Trophoblast cell (in vitro differentiated cells and primary cell): ENCODE measurements at regions not wholly inside any gene's neighbourhood (a gene's known extent, or its start where the extent isn't known, plus 50 kb on each side); places are given as distances from the start of the nearest gene placed in this dataset.

Experiments used
- DNase-seq, 2 donors: peaks; one replicate each; pipeline ENCODE4 v3.0.0-alpha.2; 2016
- H2AFZ ChIP-seq: 2 replicates; pipeline ENCODE4 v1.6.1; 2013; ENCODE audit warnings: low read length, moderate library complexity, mild to moderate bottlenecking; ENCODE audit not compliant: insufficient read depth, poor library complexity
- H2AK5ac ChIP-seq: 2 replicates; pipeline ENCODE4 v1.6.1; 2013; ENCODE audit warnings: mild to moderate bottlenecking, low read length
- H2BK120ac ChIP-seq: 2 replicates; pipeline ENCODE4 v1.6.1; 2013; ENCODE audit warnings: low read length, mild to moderate bottlenecking, moderate library complexity; ENCODE audit not compliant: insufficient read depth, poor library complexity
- H2BK12ac ChIP-seq: 2 replicates; pipeline ENCODE4 v1.6.1; 2013; ENCODE audit warnings: mild to moderate bottlenecking, low read length, moderate library complexity
- H2BK5ac ChIP-seq: 2 replicates; pipeline ENCODE4 v1.6.1; 2013; ENCODE audit warnings: low read length, low read depth, moderate library complexity, mild to moderate bottlenecking; ENCODE audit not compliant: poor library complexity
- H3K14ac ChIP-seq: 2 replicates; pipeline ENCODE4 v1.6.1; 2013; ENCODE audit warnings: mild to moderate bottlenecking, low read length
- H3K18ac ChIP-seq: 2 replicates; pipeline ENCODE4 v1.6.1; 2013; ENCODE audit warnings: mild to moderate bottlenecking, low read length
- H3K23ac ChIP-seq: 2 replicates; pipeline ENCODE4 v1.6.1; 2013; ENCODE audit warnings: low read length
- H3K27ac ChIP-seq: 2 replicates; pipeline ENCODE4 v1.5.1; 2013; ENCODE audit warnings: low read depth, mild to moderate bottlenecking, inconsistent platforms, low read length, moderate library complexity
- H3K27me3 ChIP-seq: 2 replicates; pipeline ENCODE4 v1.6.1; 2013; ENCODE audit warnings: inconsistent platforms, mild to moderate bottlenecking, low read length, moderate library complexity; ENCODE audit not compliant: insufficient read depth
- H3K36me3 ChIP-seq, 2 experiments: 1 replicate in 1 of 2; 2 replicates in 1 of 2; pipeline ENCODE4 v1.6.1; 2013; ENCODE audit warnings: low read length in 2 of 2, mild to moderate bottlenecking in 2 of 2, moderate library complexity in 1 of 2; ENCODE audit not compliant: insufficient read depth in 2 of 2, control insufficient read depth in 1 of 2
- H3K4ac ChIP-seq: 2 replicates; pipeline ENCODE4 v1.6.1; 2013; ENCODE audit warnings: low read depth, mild to moderate bottlenecking, low read length, moderate library complexity
- H3K4me1 ChIP-seq, 2 experiments: 1 replicate in 1 of 2; 2 replicates in 1 of 2; pipeline ENCODE4 v1.6.1; 2013; ENCODE audit warnings: low read length in 2 of 2, mild to moderate bottlenecking in 2 of 2, moderate library complexity in 1 of 2; ENCODE audit not compliant: insufficient read depth in 2 of 2, control insufficient read depth in 1 of 2
- H3K4me2 ChIP-seq: 2 replicates; pipeline ENCODE4 v1.6.1; 2013; ENCODE audit warnings: inconsistent platforms, mild to moderate bottlenecking, low read length, moderate library complexity
- H3K4me3 ChIP-seq: 2 replicates; pipeline ENCODE4 v1.5.1; 2013; ENCODE audit warnings: mild to moderate bottlenecking, low read depth, low read length, inconsistent platforms
- H3K79me1 ChIP-seq: one replicate; pipeline ENCODE4 v1.6.1; 2013; ENCODE audit warnings: low read length
- H3K79me2 ChIP-seq: 2 replicates; pipeline ENCODE4 v1.6.1; 2013; ENCODE audit warnings: low read length, mild to moderate bottlenecking; ENCODE audit not compliant: control insufficient read depth, insufficient read depth, poor library complexity
- H3K9ac ChIP-seq: 2 replicates; pipeline ENCODE4 v1.6.1; 2013; ENCODE audit warnings: mild to moderate bottlenecking, low read length
- H3K9me3 ChIP-seq: 2 replicates; pipeline ENCODE4 v1.6.1; 2013; ENCODE audit warnings: low read depth, mild to moderate bottlenecking, control low read depth, inconsistent platforms, low read length; ENCODE audit not compliant: insufficient read depth
- H4K12ac ChIP-seq: 2 replicates; pipeline ENCODE4 v1.6.1; 2013; ENCODE audit warnings: low read depth, mild to moderate bottlenecking, low read length, moderate library complexity
- H4K8ac ChIP-seq: 2 replicates; pipeline ENCODE4 v1.6.1; 2013; ENCODE audit warnings: low read depth, mild to moderate bottlenecking, low read length, moderate library complexity
- H4K91ac ChIP-seq: one replicate; pipeline ENCODE4 v1.6.1; 2013; ENCODE audit warnings: low read depth, mild to moderate bottlenecking, low read length, moderate library complexity
- WGBS: extraction: QIAGEN DNeasy Blood & Tissue Kit; methylation state at CpG from one replicate; pipeline ENCODE4 v1.1.7; 2013; ENCODE audit warnings: missing lambda C conversion rate; ENCODE audit not compliant: insufficient read length, insufficient coverage; ENCODE audit errors: extremely low coverage; 5-methylcytosine and 5-hydroxymethylcytosine counted together

GRCh38 chrX:138925330-138925729, 213.8 kb upstream of the FGF13 start:
- H4K91ac ChIP-seq: no peak overlapping the region

GRCh38 chrX:138923805-138924204, 212.3 kb upstream of the FGF13 start:
- Histone ChIP-seq H3K36me3 (no peaks in the 10 kb centered on the region), H4K8ac (no peak overlapping the region), H3K9me3 (no peaks in the 10 kb centered on the region), H2AFZ (no peak overlapping the region), H3K18ac (no peak overlapping the region), H3K4me1 (no peaks in the 10 kb centered on the region), H2BK5ac (no peak overlapping the region), H3K4ac (no peak overlapping the region), H3K14ac (no peak overlapping the region), H3K9ac (no peak overlapping the region), H3K27me3 (no peaks in the 10 kb centered on the region), H2BK120ac (no peak overlapping the region), H3K4me2 (no peak overlapping the region), H3K4me3 (no peak overlapping the region), H4K12ac (no peak overlapping the region), H4K91ac (no peak overlapping the region), H3K23ac (no peak overlapping the region), H2AK5ac (no peak overlapping the region), H3K79me1 (no peaks in the 10 kb centered on the region), H2BK12ac (no peak overlapping the region), H3K79me2 (no peaks in the 10 kb centered on the region), H3K27ac (no peak overlapping the region)
- no peak for DNase-seq

More at GRCh38 chrX:138925330-138925729, 213.8 kb upstream of the FGF13 start:
- WGBS: no CpG with 5 or more reads among the region's 3 CpGs
- Histone ChIP-seq H4K12ac (no peak overlapping the region), H3K4me3 (no peak overlapping the region), H3K27ac (no peak overlapping the region), H2BK12ac (no peak overlapping the region), H3K79me1 (no peaks in the 10 kb centered on the region), H2BK120ac (no peak overlapping the region), H3K27me3 (no peaks in the 10 kb centered on the region), H3K4ac (no peak overlapping the region), H2BK5ac (no peak overlapping the region), H3K9me3 (no peaks in the 10 kb centered on the region), H3K18ac (no peak overlapping the region), H3K4me1 (no peaks in the 10 kb centered on the region), H2AK5ac (no peak overlapping the region), H4K8ac (no peak overlapping the region), H3K14ac (no peak overlapping the region), H3K36me3 (no peaks in the 10 kb centered on the region), H2AFZ (no peak overlapping the region), H3K23ac (no peak overlapping the region), H3K9ac (no peak overlapping the region), H3K79me2 (no peaks in the 10 kb centered on the region), H3K4me2 (no peak overlapping the region)
- DNase-seq: peak in 1 of 2 donors; percentile 2

- Histone ChIP-seq H3K79me1 (no peaks in the 10 kb centered on the region), H3K79me2 (no peaks in the 10 kb centered on the region), H3K4me1 (no peaks in the 10 kb centered on the region), H4K91ac (no peak overlapping the region), H3K14ac (no peak overlapping the region), H4K12ac (no peak overlapping the region), H3K4me2 (no peak overlapping the region), H2BK12ac (no peak overlapping the region), H3K4ac (no peak overlapping the region), H3K23ac (no peak overlapping the region), H2AK5ac (no peak overlapping the region), H3K36me3 (no peaks in the 10 kb centered on the region), H3K9me3 (no peaks in the 10 kb centered on the region), H3K9ac (no peak overlapping the region), H2BK5ac (no peak overlapping the region), H2AFZ (no peak overlapping the region), H2BK120ac (no peak overlapping the region), H3K27ac (no peak overlapping the region), H3K27me3 (no peaks in the 10 kb centered on the region), H3K4me3 (no peak overlapping the region), H3K18ac (no peak overlapping the region), H4K8ac (no peak overlapping the region)
- WGBS: no CpG with 5 or more reads among the region's 2 CpGs
- DNase-seq: no peak
These were observed 209.5 kb upstream of the FGF13 start for GRCh38 chrX:138921031-138921430.

GRCh38 chrX:138917781-138918180, 206.3 kb upstream of the FGF13 start:
- Histone ChIP-seq H3K79me2 (no peaks in the 10 kb centered on the region), H4K91ac (no peak overlapping the region), H3K14ac (no peak overlapping the region), H3K23ac (no peak overlapping the region), H4K8ac (no peak overlapping the region), H3K4me2 (no peak overlapping the region), H3K18ac (no peak overlapping the region), H2BK5ac (no peak overlapping the region), H3K27ac (no peak overlapping the region), H2BK120ac (no peak overlapping the region), H3K4ac (no peak overlapping the region), H3K9ac (no peak overlapping the region), H3K4me3 (no peak overlapping the region), H2AK5ac (no peak overlapping the region), H3K27me3 (no peaks in the 10 kb centered on the region), H2AFZ (no peak overlapping the region), H3K4me1 (no peaks in the 10 kb centered on the region), H3K9me3 (no peaks in the 10 kb centered on the region), H4K12ac (no peak overlapping the region), H3K79me1 (no peaks in the 10 kb centered on the region), H3K36me3 (no peaks in the 10 kb centered on the region), H2BK12ac (no peak overlapping the region)
- no peak for DNase-seq
- no CpG with 5 or more reads among the region's 2 CpGs for WGBS

GRCh38 chrX:138914767-138915166, 203.2 kb upstream of the FGF13 start:
- H3K4ac ChIP-seq: no peak overlapping the region
- no peak overlapping the region for H4K91ac ChIP-seq

More at GRCh38 chrX:138914767-138915166, 203.2 kb upstream of the FGF13 start:
- no peak overlapping the region for H2BK5ac ChIP-seq
- H4K8ac ChIP-seq: no peak overlapping the region
- H3K4me1 ChIP-seq: no peaks in the 10 kb centered on the region
- H3K27ac ChIP-seq: no peak overlapping the region
- no peak overlapping the region for H3K14ac ChIP-seq
- H3K9me3 ChIP-seq: no peaks in the 10 kb centered on the region
- no peak overlapping the region for H3K4me3 ChIP-seq
- no peak overlapping the region for H4K12ac ChIP-seq
- no peaks in the 10 kb centered on the region for H3K27me3 ChIP-seq
- H2BK12ac ChIP-seq: no peak overlapping the region
- no peak overlapping the region for H3K18ac ChIP-seq
- no peak overlapping the region for H2BK120ac ChIP-seq
- no peak overlapping the region for H3K4me2 ChIP-seq
- H3K79me2 ChIP-seq: no peaks in the 10 kb centered on the region
- no peaks in the 10 kb centered on the region for H3K36me3 ChIP-seq
- H2AFZ ChIP-seq: no peak overlapping the region
- no peak overlapping the region for H3K9ac ChIP-seq
- H3K79me1 ChIP-seq: no peaks in the 10 kb centered on the region
- no peak overlapping the region for H3K23ac ChIP-seq
- DNase-seq: peak in 1 of 2 donors; percentile 19
- no peak overlapping the region for H2AK5ac ChIP-seq
